GM21717 (cell line): ENCODE measurements at regions not wholly inside any gene's neighbourhood (a gene's known extent, or its start where the extent isn't known, plus 50 kb on each side); places are given as distances from the start of the nearest gene placed in this dataset.
"Not testable (repeated sequence)": the region's sequence is repeated elsewhere in the genome, so short reads cannot be mapped to it uniquely, and the experiment has no call there.

Experiments
- ATAC-seq: cut with Tn5 transposase; IDR thresholded peaks from one replicate; pipeline ENCODE4 v1.9.1; 2021; ENCODE audit warnings: mild to moderate bottlenecking, moderate library complexity; ENCODE audit not compliant: unreplicated experiment

GRCh38 chr9:102514541-102514940 is 480.6 kb upstream of the CYLC2 start:
- ATAC-seq: no peak

GRCh38 chr9:102507044-102507687 is 488.0 kb upstream of the CYLC2 start:
- no peak for ATAC-seq

- ATAC-seq: no peak
These were observed 488.7 kb upstream of the CYLC2 start for GRCh38 chr9:102506406-102506805.

GRCh38 chr9:102499468-102499867 is 495.7 kb upstream of the CYLC2 start:
- ATAC-seq: no peak

- ATAC-seq: no peak
These were observed 497.4 kb upstream of the CYLC2 start for GRCh38 chr9:102497709-102498108.

GRCh38 chr9:102486976-102487375 is 508.2 kb upstream of the CYLC2 start:
- ATAC-seq: not testable (repeated sequence)

- no peak for ATAC-seq
These were observed 511.5 kb upstream of the CYLC2 start for GRCh38 chr9:102483651-102484050.

- ATAC-seq: no peak
These were observed 512.4 kb upstream of the CYLC2 start for GRCh38 chr9:102482776-102483175.

- no peak for ATAC-seq
These were observed 515.9 kb upstream of the CYLC2 start for GRCh38 chr9:102479191-102479590.

GRCh38 chr9:102474357-102474756 is 520.8 kb upstream of the CYLC2 start:
- no peak for ATAC-seq

- ATAC-seq: not testable (repeated sequence)
These were observed 525.7 kb upstream of the CYLC2 start for GRCh38 chr9:102469430-102469829.

GRCh38 chr9:102461156-102461819 is 533.8 kb upstream of the CYLC2 start:
- ATAC-seq: no peak

GRCh38 chr9:102459828-102460227 is 535.3 kb upstream of the CYLC2 start:
- ATAC-seq: no peak

GRCh38 chr9:102456562-102456961 is 538.6 kb upstream of the CYLC2 start:
- ATAC-seq: no peak

GRCh38 chr9:102445906-102446305 is 549.2 kb upstream of the CYLC2 start:
- ATAC-seq: no peak

GRCh38 chr9:102445181-102445747 is 549.9 kb upstream of the CYLC2 start:
- ATAC-seq: no peak

- ATAC-seq: no peak
These were observed 555.5 kb upstream of the CYLC2 start for GRCh38 chr9:102439583-102439982.

- ATAC-seq: not testable (repeated sequence)
These were observed 558.5 kb upstream of the CYLC2 start for GRCh38 chr9:102436599-102436998.

GRCh38 chr9:102435427-102435826 is 559.7 kb upstream of the CYLC2 start:
- no peak for ATAC-seq

GRCh38 chr9:102434545-102434944 is 560.6 kb upstream of the CYLC2 start:
- ATAC-seq: no peak

GRCh38 chr9:102428305-102428704 is 566.8 kb upstream of the CYLC2 start:
- no peak for ATAC-seq

GRCh38 chr9:102416251-102416650 is 578.9 kb upstream of the CYLC2 start:
- not testable (repeated sequence) for ATAC-seq
